ENCODE measurements at regions not wholly inside any gene's neighbourhood (a gene's known extent, or its start where the extent isn't known, plus 50 kb on each side); places are given as distances from the start of the nearest gene placed in this dataset.

- TF ChIP-seq ZNF263 (CRISPR knock-in tag; IDR thresholded peaks at IDR 0.05; ENCODE audit: borderline replicate concordance) (no peak), ZNF175 (CRISPR knock-in tag; IDR thresholded peaks at IDR 0.05; ENCODE audit: low read depth) (no peak), CEBPB (tag; IDR thresholded peaks at IDR 0.05) (no peak), ZNF449 (CRISPR knock-in tag; IDR thresholded peaks at IDR 0.05) (no peak), NCOR1 (IDR thresholded peaks at IDR 0.05) (no peak), DMBX1 (CRISPR knock-in tag; IDR thresholded peaks at IDR 0.05; ENCODE audit: borderline replicate concordance) (no peak), ZBTB26 (CRISPR knock-in tag; IDR thresholded peaks at IDR 0.05) (no peak), FUS (optimal IDR thresholded peaks at IDR 0.05; ENCODE audit: low read depth, low read length) (no peak), ARID4B (CRISPR knock-in tag; IDR thresholded peaks at IDR 0.05) (no peak), ZBTB40 (IDR thresholded peaks at IDR 0.05) (no peak), ZBTB40 (CRISPR knock-in tag; IDR thresholded peaks at IDR 0.05) (no peak), SETDB1 (IDR thresholded peaks at IDR 0.05; ENCODE audit: low read length) (no peak)
Observed at GRCh38 chr3:24688446-24689148, 193.9 kb upstream of the THRB start.

All from K562 (cell line).